Tibial nerve (tissue), 4 donors: ENCODE measurements at regions not wholly inside any gene's neighbourhood (a gene's known extent, or its start where the extent isn't known, plus 50 kb on each side); places are given as distances from the start of the nearest gene placed in this dataset.

ENCODE experiments used
- DNase-seq, 2 donors: peaks; one replicate each; pipeline ENCODE4 v3.0.0-alpha.2; 2019; ENCODE audit warnings: low spot score in 2 of 2
- H3K27ac ChIP-seq, 4 donors: fragments of 200-600 bp; sonication (generic) in 3 of 4; one replicate each; pipeline ENCODE4 v1.5.1; 2017 to 2019; ENCODE audit warnings: mild to moderate bottlenecking in 1 of 4
- H3K27me3 ChIP-seq, 2 donors: fragments of 200-600 bp; sonication (generic) in 1 of 2; one replicate each; pipeline versions ENCODE4 v1.5.1 to v1.6.0; 2017 to 2019
- H3K36me3 ChIP-seq, 3 donors: fragments of 200-600 bp; sonication (generic); one replicate each; pipeline ENCODE4 v1.5.1; 2018 to 2019
- H3K4me1 ChIP-seq, 4 donors: fragments of 200-600 bp; sonication (generic) in 3 of 4; one replicate each; pipeline ENCODE4 v1.5.1; 2017 to 2019
- H3K4me3 ChIP-seq, 4 donors: fragments of 200-600 bp; sonication (generic) in 3 of 4; one replicate each; pipeline ENCODE4 v1.5.1; 2017 to 2019; ENCODE audit warnings: mild to moderate bottlenecking in 1 of 4, moderate library complexity in 1 of 4
- H3K9me3 ChIP-seq, 4 donors: fragments of 200-600 bp; sonication (generic) in 3 of 4; one replicate each; pipeline ENCODE4 v1.5.1; 2017 to 2019
- EP300 ChIP-seq, 2 donors: sonication (generic); formaldehyde crosslinking; IDR thresholded peaks; one replicate each; pipeline ENCODE4 v1.6.1; 2017; ENCODE audit warnings: antibody characterized with exemption in 2 of 2, mild to moderate bottlenecking in 1 of 2
- POLR2A ChIP-seq, 2 donors: fragments of 450-650 bp; IDR thresholded peaks; one replicate each; pipeline ENCODE4 v1.6.1; 2017; ENCODE audit warnings: antibody characterized with exemption in 2 of 2, mild to moderate bottlenecking in 2 of 2, moderate library complexity in 2 of 2
- WGBS, 2 donors: methylation state at CpG; one replicate each; pipeline ENCODE4 v1.1.5; 2018; 5-methylcytosine and 5-hydroxymethylcytosine counted together
- TF ChIP-seq, protein P1 (sequence below), 5 experiments: fragments of 200-600 bp in 3 of 5; fragments of 450-650 bp in 2 of 5; sonication (generic) in 3 of 5; IDR thresholded peaks; one replicate each; pipeline ENCODE4 v1.5.1; 2016 to 2019; ENCODE audit warnings: antibody characterized with exemption in 5 of 5, mild to moderate bottlenecking in 3 of 5, moderate library complexity in 2 of 5

DNA sequence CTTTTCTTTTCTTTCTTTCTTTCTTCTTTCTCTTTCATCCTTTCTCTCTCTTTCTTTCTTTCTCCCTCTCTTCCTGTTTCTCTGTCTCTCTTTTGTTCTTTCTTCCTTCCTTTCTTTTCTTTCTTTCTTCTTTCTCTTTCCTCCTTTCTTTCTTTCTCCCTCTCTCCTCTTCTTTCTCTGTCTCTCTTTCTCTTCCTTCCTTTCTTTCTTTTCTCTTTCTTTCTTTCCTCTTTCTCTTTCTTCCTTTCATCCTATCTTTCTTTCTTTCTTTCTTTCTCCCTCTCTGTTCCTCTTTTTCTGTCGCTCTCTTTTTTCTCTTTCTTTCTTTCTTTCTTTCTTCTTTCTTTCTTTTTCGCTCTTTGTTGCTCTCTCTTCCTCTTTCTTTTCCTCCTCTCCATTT is 1149.2 kb upstream of the AUTS2 start:
- no peaks in the 10 kb centered on the region for H3K4me1 ChIP-seq
- no peak overlapping the region for H3K4me3 ChIP-seq
- no peak for TF ChIP-seq POLR2A (IDR thresholded peaks at IDR 0.05)
- no peak for TF ChIP-seq EP300 (IDR thresholded peaks at IDR 0.05)
- TF ChIP-seq, protein P1, sequence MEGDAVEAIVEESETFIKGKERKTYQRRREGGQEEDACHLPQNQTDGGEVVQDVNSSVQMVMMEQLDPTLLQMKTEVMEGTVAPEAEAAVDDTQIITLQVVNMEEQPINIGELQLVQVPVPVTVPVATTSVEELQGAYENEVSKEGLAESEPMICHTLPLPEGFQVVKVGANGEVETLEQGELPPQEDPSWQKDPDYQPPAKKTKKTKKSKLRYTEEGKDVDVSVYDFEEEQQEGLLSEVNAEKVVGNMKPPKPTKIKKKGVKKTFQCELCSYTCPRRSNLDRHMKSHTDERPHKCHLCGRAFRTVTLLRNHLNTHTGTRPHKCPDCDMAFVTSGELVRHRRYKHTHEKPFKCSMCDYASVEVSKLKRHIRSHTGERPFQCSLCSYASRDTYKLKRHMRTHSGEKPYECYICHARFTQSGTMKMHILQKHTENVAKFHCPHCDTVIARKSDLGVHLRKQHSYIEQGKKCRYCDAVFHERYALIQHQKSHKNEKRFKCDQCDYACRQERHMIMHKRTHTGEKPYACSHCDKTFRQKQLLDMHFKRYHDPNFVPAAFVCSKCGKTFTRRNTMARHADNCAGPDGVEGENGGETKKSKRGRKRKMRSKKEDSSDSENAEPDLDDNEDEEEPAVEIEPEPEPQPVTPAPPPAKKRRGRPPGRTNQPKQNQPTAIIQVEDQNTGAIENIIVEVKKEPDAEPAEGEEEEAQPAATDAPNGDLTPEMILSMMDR (IDR thresholded peaks at IDR 0.05) = no peak
- H3K9me3 ChIP-seq = no peaks in the 10 kb centered on the region
- WGBS, 2 donors = 87 to 100% methylated on average over 1 of the region's 2 CpGs
- H3K36me3 ChIP-seq = no peaks in the 10 kb centered on the region
- no peaks in the 10 kb centered on the region for H3K27me3 ChIP-seq
- no peak overlapping the region for H3K27ac ChIP-seq
- DNase-seq = no peak

DNA sequence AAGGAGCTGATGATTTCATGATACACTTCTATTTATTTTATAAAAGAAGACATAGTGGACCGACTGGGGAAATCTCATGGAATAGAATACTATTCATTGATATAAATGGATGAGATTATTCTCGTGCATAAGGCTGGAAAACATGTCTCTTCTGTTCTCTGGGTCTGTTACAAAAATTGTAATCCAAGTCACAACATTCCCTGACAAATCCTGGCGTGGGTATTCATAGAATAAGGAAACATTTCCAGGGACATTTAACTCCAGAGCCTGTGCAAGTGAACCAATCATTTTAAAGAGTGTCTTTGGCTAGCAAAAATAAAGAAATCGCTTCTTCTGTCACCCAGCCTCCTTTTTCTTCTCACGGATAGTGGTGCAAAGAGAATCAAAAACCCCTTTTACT is 1148.5 kb upstream of the AUTS2 start:
- no peak overlapping the region for H3K4me3 ChIP-seq
- H3K27me3 ChIP-seq = no peaks in the 10 kb centered on the region
- 66 to 70% methylated on average over 5 of the region's 5 CpGs for WGBS, 2 donors
- no peak for TF ChIP-seq POLR2A (IDR thresholded peaks at IDR 0.05)
- TF ChIP-seq, protein P1 (IDR thresholded peaks at IDR 0.05) = no peak
- TF ChIP-seq EP300 (IDR thresholded peaks at IDR 0.05) = no peak
- H3K4me1 ChIP-seq = no peaks in the 10 kb centered on the region
- H3K9me3 ChIP-seq = no peaks in the 10 kb centered on the region
- DNase-seq = no peak
- H3K36me3 ChIP-seq = no peaks in the 10 kb centered on the region
- H3K27ac ChIP-seq = no peak overlapping the region

DNA sequence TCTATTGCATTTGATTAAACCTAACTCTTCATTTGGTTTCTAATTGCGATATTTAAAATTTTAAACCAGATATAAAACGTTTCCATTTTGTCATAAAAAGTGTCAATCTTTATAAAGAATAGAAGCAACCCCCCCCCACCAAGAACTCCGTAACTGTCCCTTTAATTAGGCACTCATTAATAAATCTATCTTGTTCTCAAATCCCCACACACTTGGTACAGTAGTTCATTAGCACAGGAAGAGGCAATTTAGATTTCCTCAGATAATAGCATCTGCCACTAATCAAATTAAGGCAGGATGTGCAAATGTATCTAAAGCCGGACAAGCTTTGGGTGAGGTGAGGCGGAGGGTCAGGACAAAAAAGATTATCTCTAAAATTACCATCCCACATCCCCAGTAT is 1143.3 kb upstream of the AUTS2 start:
- no peak for TF ChIP-seq POLR2A (IDR thresholded peaks at IDR 0.05)
- no peak for TF ChIP-seq EP300 (IDR thresholded peaks at IDR 0.05)
- TF ChIP-seq, protein P1 (IDR thresholded peaks at IDR 0.05) = no peak
- 64 to 81% methylated on average over 5 of the region's 5 CpGs for WGBS, 2 donors
- Histone ChIP-seq H3K9me3 (peaks cover 0 to 4% (median 0%) of the 10 kb centered on the region in 4 donors), H3K27me3 (no peaks in the 10 kb centered on the region), H3K36me3 (no peaks in the 10 kb centered on the region), H3K4me3 (no peak overlapping the region), H3K4me1 (no peaks in the 10 kb centered on the region), H3K27ac (no peak overlapping the region)
- no peak for DNase-seq

DNA sequence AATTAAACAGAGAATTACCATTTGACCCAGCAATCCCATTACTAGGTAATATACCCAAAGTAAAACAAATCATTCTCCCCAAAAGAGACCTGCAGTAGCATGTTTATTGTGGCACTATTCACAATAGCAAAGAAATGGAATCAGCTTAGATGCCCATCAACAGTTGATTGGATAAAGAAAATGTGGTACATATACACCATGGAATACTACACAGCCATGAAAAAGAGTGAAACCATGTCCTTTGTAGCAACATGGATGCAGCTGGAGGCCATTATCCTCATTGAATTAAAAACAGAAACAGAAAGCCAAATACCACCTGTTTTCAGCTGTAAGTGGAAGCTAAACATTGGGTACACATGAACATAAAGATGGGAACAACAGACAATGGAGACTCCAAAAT is 1141.8 kb upstream of the AUTS2 start:
- no peak for DNase-seq

DNA sequence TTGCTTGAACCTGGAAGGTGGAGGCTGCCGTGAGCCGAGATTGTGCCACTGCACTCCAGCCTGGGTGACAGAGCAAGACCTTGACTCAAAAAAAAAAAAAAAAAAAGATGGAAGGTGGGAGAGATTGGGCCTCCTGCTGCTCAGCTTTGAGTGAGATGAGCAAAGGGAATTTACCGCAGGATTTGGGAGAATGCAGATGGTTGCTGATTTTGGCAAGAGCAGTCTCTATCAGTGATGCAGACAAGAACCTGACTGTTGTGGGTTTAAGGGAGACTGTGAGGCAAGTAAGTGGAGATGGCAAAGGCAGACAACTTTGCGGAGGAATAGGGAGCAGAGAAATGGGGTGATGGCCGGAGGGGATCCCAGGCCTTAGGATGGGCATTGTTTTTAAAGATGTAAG is 1140.8 kb upstream of the AUTS2 start:
- peaks cover 0 to 4% (median 0%) of the 10 kb centered on the region in 4 donors for H3K9me3 ChIP-seq
- peaks cover 0 to 6% (median 0%) of the 10 kb centered on the region in 4 donors for H3K4me1 ChIP-seq
- H3K27ac ChIP-seq = no peak overlapping the region
- no peaks in the 10 kb centered on the region for H3K36me3 ChIP-seq
- H3K4me3 ChIP-seq = no peak overlapping the region
- 82 to 87% methylated on average over 5 of the region's 5 CpGs for WGBS, 2 donors
- DNase-seq = no peak
- no peak for TF ChIP-seq POLR2A (IDR thresholded peaks at IDR 0.05)
- no peak for TF ChIP-seq EP300 (IDR thresholded peaks at IDR 0.05)
- TF ChIP-seq, protein P1 (IDR thresholded peaks at IDR 0.05) = no peak
- H3K27me3 ChIP-seq = no peaks in the 10 kb centered on the region

More for the DNA sequence above, 1141.8 kb upstream of the AUTS2 start:
- H3K4me1 ChIP-seq = peaks cover 0 to 3% (median 0%) of the 10 kb centered on the region in 4 donors
- TF ChIP-seq EP300 (IDR thresholded peaks at IDR 0.05) = no peak
- TF ChIP-seq POLR2A (IDR thresholded peaks at IDR 0.05) = no peak
- TF ChIP-seq, protein P1 (IDR thresholded peaks at IDR 0.05) = no peak
- no peaks in the 10 kb centered on the region for H3K27me3 ChIP-seq
- H3K27ac ChIP-seq = no peak overlapping the region
- no peaks in the 10 kb centered on the region for H3K36me3 ChIP-seq
- peaks cover 0 to 4% (median 0%) of the 10 kb centered on the region in 4 donors for H3K9me3 ChIP-seq
- no peak overlapping the region for H3K4me3 ChIP-seq
